ENCODE measurements at regions not wholly inside any gene's neighbourhood (a gene's known extent, or its start where the extent isn't known, plus 50 kb on each side); places are given as distances from the start of the nearest gene placed in this dataset.

DNA sequence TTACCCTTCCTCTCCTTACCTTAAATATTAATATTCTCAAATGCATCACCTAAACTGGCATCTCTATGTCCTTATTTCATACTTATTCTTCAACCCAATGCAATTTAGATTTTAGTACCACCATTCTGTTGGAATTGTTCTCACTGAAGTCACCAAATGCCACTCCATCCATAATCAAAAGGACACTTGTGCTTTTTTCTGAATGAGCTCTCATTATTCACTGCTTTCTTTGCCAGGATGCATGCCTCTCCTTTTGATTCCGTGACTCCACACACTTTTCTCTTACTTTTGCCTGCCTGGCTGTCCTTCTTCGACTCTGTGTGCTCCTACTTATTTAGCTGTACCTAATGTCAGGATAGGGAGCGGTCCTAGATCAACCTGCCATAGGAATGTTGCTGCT lies 633.1 kb upstream of the BOD1L1 start:
- TF ChIP-seq SP1 (IDR thresholded peaks at IDR 0.05) (no peak), JUND (IDR thresholded peaks at IDR 0.05) (no peak), RAD21 (IDR thresholded peaks at IDR 0.05) (no peak), YY1 (IDR thresholded peaks at IDR 0.05) (no peak), GABPA (IDR thresholded peaks at IDR 0.05 in 1 of 2, conservative IDR thresholded peaks at IDR 0.05 in 1 of 2) (no peak), TAF1 (conservative IDR thresholded peaks at IDR 0.05) (no peak), EGR1 (IDR thresholded peaks at IDR 0.05; ENCODE audit: low read depth in 2 of 2) (no peak), FOXA2 (IDR thresholded peaks at IDR 0.05) (no peak), RXRA (IDR thresholded peaks at IDR 0.05) (no peak)
- TF ChIP-seq, protein P1, sequence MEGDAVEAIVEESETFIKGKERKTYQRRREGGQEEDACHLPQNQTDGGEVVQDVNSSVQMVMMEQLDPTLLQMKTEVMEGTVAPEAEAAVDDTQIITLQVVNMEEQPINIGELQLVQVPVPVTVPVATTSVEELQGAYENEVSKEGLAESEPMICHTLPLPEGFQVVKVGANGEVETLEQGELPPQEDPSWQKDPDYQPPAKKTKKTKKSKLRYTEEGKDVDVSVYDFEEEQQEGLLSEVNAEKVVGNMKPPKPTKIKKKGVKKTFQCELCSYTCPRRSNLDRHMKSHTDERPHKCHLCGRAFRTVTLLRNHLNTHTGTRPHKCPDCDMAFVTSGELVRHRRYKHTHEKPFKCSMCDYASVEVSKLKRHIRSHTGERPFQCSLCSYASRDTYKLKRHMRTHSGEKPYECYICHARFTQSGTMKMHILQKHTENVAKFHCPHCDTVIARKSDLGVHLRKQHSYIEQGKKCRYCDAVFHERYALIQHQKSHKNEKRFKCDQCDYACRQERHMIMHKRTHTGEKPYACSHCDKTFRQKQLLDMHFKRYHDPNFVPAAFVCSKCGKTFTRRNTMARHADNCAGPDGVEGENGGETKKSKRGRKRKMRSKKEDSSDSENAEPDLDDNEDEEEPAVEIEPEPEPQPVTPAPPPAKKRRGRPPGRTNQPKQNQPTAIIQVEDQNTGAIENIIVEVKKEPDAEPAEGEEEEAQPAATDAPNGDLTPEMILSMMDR (IDR thresholded peaks at IDR 0.05; ENCODE audit: low read depth, low read length, missing input control) = no peak
- TF ChIP-seq, protein P2, sequence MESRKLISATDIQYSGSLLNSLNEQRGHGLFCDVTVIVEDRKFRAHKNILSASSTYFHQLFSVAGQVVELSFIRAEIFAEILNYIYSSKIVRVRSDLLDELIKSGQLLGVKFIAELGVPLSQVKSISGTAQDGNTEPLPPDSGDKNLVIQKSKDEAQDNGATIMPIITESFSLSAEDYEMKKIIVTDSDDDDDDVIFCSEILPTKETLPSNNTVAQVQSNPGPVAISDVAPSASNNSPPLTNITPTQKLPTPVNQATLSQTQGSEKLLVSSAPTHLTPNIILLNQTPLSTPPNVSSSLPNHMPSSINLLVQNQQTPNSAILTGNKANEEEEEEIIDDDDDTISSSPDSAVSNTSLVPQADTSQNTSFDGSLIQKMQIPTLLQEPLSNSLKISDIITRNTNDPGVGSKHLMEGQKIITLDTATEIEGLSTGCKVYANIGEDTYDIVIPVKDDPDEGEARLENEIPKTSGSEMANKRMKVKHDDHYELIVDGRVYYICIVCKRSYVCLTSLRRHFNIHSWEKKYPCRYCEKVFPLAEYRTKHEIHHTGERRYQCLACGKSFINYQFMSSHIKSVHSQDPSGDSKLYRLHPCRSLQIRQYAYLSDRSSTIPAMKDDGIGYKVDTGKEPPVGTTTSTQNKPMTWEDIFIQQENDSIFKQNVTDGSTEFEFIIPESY (IDR thresholded peaks at IDR 0.05) = no peak
- TF ChIP-seq, protein P3, sequence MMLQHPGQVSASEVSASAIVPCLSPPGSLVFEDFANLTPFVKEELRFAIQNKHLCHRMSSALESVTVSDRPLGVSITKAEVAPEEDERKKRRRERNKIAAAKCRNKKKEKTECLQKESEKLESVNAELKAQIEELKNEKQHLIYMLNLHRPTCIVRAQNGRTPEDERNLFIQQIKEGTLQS (IDR thresholded peaks at IDR 0.05) = no peak
- TF ChIP-seq, protein P4, sequence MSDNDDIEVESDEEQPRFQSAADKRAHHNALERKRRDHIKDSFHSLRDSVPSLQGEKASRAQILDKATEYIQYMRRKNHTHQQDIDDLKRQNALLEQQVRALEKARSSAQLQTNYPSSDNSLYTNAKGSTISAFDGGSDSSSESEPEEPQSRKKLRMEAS (IDR thresholded peaks at IDR 0.05) = no peak
- TF ChIP-seq, protein P5, sequence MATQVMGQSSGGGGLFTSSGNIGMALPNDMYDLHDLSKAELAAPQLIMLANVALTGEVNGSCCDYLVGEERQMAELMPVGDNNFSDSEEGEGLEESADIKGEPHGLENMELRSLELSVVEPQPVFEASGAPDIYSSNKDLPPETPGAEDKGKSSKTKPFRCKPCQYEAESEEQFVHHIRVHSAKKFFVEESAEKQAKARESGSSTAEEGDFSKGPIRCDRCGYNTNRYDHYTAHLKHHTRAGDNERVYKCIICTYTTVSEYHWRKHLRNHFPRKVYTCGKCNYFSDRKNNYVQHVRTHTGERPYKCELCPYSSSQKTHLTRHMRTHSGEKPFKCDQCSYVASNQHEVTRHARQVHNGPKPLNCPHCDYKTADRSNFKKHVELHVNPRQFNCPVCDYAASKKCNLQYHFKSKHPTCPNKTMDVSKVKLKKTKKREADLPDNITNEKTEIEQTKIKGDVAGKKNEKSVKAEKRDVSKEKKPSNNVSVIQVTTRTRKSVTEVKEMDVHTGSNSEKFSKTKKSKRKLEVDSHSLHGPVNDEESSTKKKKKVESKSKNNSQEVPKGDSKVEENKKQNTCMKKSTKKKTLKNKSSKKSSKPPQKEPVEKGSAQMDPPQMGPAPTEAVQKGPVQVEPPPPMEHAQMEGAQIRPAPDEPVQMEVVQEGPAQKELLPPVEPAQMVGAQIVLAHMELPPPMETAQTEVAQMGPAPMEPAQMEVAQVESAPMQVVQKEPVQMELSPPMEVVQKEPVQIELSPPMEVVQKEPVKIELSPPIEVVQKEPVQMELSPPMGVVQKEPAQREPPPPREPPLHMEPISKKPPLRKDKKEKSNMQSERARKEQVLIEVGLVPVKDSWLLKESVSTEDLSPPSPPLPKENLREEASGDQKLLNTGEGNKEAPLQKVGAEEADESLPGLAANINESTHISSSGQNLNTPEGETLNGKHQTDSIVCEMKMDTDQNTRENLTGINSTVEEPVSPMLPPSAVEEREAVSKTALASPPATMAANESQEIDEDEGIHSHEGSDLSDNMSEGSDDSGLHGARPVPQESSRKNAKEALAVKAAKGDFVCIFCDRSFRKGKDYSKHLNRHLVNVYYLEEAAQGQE (IDR thresholded peaks at IDR 0.05) = no peak

Measured in liver (tissue), 3 donors.